ENCODE measurements at regions not wholly inside any gene's neighbourhood (a gene's known extent, or its start where the extent isn't known, plus 50 kb on each side); places are given as distances from the start of the nearest gene placed in this dataset.
A peak's percentile ranks its signal among the peaks of the same experiment; 100 is the strongest.

- H3K9me3 Mint-ChIP-seq (ENCODE audit: insufficient read depth) = no peaks in the 10 kb centered on the region
- Histone ChIP-seq H3K9me3 (ENCODE audit: control extremely low read depth in 1 of 3, control insufficient read depth in 2 of 3, insufficient read depth in 1 of 3, low read length in 2 of 3) (peaks cover 0 to 3% (median 0%) of the 10 kb centered on the region in 3 donors), H3K36me3 (replicated peaks in 1 of 2; ENCODE audit: control extremely low read depth in 1 of 2, control insufficient read depth in 1 of 2, extremely low read depth in 1 of 2, insufficient read depth in 2 of 2, low read length in 1 of 2) (no peaks in the 10 kb centered on the region), H3K4me3 (ENCODE audit: control extremely low read depth in 1 of 5, extremely low read depth in 1 of 5, insufficient read depth in 1 of 5, low read depth in 2 of 5, low read length in 4 of 5) (no peak overlapping the region), H4K20me1 (ENCODE audit: control insufficient read depth, insufficient read depth, low read length, poor library complexity, severe bottlenecking) (no peaks in the 10 kb centered on the region), H3K4me2 (replicated peaks; ENCODE audit: low read depth, low read length, poor library complexity, severe bottlenecking) (peak overlapping the region; percentile 18), H2AFZ (ENCODE audit: insufficient read depth, low read depth, low read length, poor library complexity, severe bottlenecking) (peak overlapping the region; percentile 35), H3K9ac (ENCODE audit: low read length) (no peak overlapping the region), H3K27me3 (replicated peaks in 1 of 4; ENCODE audit: control extremely low read depth in 1 of 4, control insufficient read depth in 3 of 4, insufficient read depth in 4 of 4, low read length in 3 of 4) (no peaks in the 10 kb centered on the region), H3K79me2 (ENCODE audit: control insufficient read depth, insufficient read depth, low read length) (no peaks in the 10 kb centered on the region), H3K4me1 (ENCODE audit: control insufficient read depth in 2 of 2, insufficient read depth in 2 of 2, low read length in 2 of 2) (peaks cover 12 to 21% of the 10 kb centered on the region in 2 donors), H3K27ac (ENCODE audit: low read length in 2 of 2) (no peak overlapping the region)
- H3K27me3 Mint-ChIP-seq = no peaks in the 10 kb centered on the region
- TF ChIP-seq EZH2 (IDR thresholded peaks at IDR 0.05; ENCODE audit: borderline replicate concordance, insufficient read depth, low read depth, low read length, poor library complexity, severe bottlenecking) = no peak
- no peak for TF ChIP-seq CTCF (IDR thresholded peaks at IDR 0.05)
- ChIA-PET POLR2A (no interaction called here), CTCF (interaction anchor here (1.1 to 3.0 kb wide), 3 partner anchors 20 to 98 kb away, joined by 3 to 13 read pairs (median 6); no protein-coding TSS in a partner anchor)
- intact Hi-C loops (cut with micrococcal nuclease) = no loop called here
- H3K4me3 Mint-ChIP-seq = peak overlapping the region; percentile 3
- 66% methylated on average over 4 of the region's 6 CpGs for WGBS (ENCODE audit: insufficient coverage)
- ATAC-seq (ENCODE audit: low read depth) (peak; percentile 53), DNase-seq (peak; percentile 25)
- H3K4me1 Mint-ChIP-seq = peaks cover 31% of the 10 kb centered on the region
- H3K27ac Mint-ChIP-seq = peak overlapping the region; percentile 68
These were observed 61.2 kb upstream of the SLC39A10 start for GRCh38 chr2:195595825-195596224.

GRCh38 chr2:195594919-195595694 lies 61.9 kb upstream of the SLC39A10 start:
- ATAC-seq (ENCODE audit: low read depth) (no peak), DNase-seq (no peak)
- Histone ChIP-seq H3K4me1 (ENCODE audit: control insufficient read depth in 2 of 2, insufficient read depth in 2 of 2, low read length in 2 of 2) (peaks cover 12 to 21% of the 10 kb centered on the region in 2 donors), H4K20me1 (ENCODE audit: control insufficient read depth, insufficient read depth, low read length, poor library complexity, severe bottlenecking) (no peaks in the 10 kb centered on the region), H2AFZ (ENCODE audit: insufficient read depth, low read depth, low read length, poor library complexity, severe bottlenecking) (no peak overlapping the region), H3K27me3 (replicated peaks in 1 of 4; ENCODE audit: control extremely low read depth in 1 of 4, control insufficient read depth in 3 of 4, insufficient read depth in 4 of 4, low read length in 3 of 4) (no peaks in the 10 kb centered on the region), H3K9ac (ENCODE audit: low read length) (no peak overlapping the region), H3K4me3 (ENCODE audit: control extremely low read depth in 1 of 5, extremely low read depth in 1 of 5, insufficient read depth in 1 of 5, low read depth in 2 of 5, low read length in 4 of 5) (no peak overlapping the region), H3K79me2 (ENCODE audit: control insufficient read depth, insufficient read depth, low read length) (no peaks in the 10 kb centered on the region), H3K4me2 (replicated peaks; ENCODE audit: low read depth, low read length, poor library complexity, severe bottlenecking) (peak overlapping the region; percentile 40), H3K9me3 (ENCODE audit: control extremely low read depth in 1 of 3, control insufficient read depth in 2 of 3, insufficient read depth in 1 of 3, low read length in 2 of 3) (peaks cover 0 to 3% (median 0%) of the 10 kb centered on the region in 3 donors), H3K36me3 (replicated peaks in 1 of 2; ENCODE audit: control extremely low read depth in 1 of 2, control insufficient read depth in 1 of 2, extremely low read depth in 1 of 2, insufficient read depth in 2 of 2, low read length in 1 of 2) (no peaks in the 10 kb centered on the region), H3K27ac (ENCODE audit: low read length in 2 of 2) (no peak overlapping the region)
- ChIA-PET CTCF (interaction anchor here (0.8 to 3.0 kb wide), 3 partner anchors 12 to 65 kb away, joined by 3 to 13 read pairs (median 3); no protein-coding TSS in a partner anchor), POLR2A (no interaction called here)
- 100% methylated on average over 2 of the region's 4 CpGs for WGBS (ENCODE audit: insufficient coverage)
- Mint-ChIP-seq H3K27me3 (no peaks in the 10 kb centered on the region), H3K4me1 (peaks cover 31% of the 10 kb centered on the region), H3K4me3 (peak overlapping the region; percentile 3), H3K9me3 (ENCODE audit: insufficient read depth) (no peaks in the 10 kb centered on the region), H3K27ac (no peak overlapping the region)
- intact Hi-C loops (cut with micrococcal nuclease) = loop anchor here (5.0 kb wide), 1 partner anchor 32 kb away; no protein-coding TSS in a partner anchor
- TF ChIP-seq EZH2 (IDR thresholded peaks at IDR 0.05; ENCODE audit: borderline replicate concordance, insufficient read depth, low read depth, low read length, poor library complexity, severe bottlenecking) (no peak), CTCF (IDR thresholded peaks at IDR 0.05) (no peak)

All from B cell (primary cell).